ENCODE measurements at regions not wholly inside any gene's neighbourhood (a gene's known extent, or its start where the extent isn't known, plus 50 kb on each side); places are given as distances from the start of the nearest gene placed in this dataset.
"Not testable (repeated sequence)": the region's sequence is repeated elsewhere in the genome, so short reads cannot be mapped to it uniquely, and the experiment has no call there.

DNA sequence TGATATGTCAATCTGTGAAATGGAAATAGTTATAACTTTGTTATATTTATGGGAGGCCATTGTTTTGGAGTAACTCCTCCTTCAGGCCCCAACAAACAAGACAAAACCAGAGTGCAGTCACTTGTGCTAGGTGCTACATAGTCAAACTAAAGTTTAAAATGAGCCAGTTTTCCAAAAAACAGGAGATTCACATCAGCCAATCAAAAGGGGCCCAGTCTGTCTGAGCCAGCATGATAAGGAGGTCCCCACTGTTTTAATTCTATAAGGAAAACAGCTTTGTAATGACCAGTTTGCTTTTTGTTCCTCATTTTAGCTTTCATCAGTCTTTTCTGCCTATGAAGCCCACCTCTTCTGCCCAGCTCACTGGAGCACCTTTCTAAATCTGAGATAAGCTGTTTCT is 94.7 kb upstream of the SLC7A14 start:
- DNase-seq (ENCODE audit: low read depth, low spot score), result no peak
- TF ChIP-seq, protein P1, sequence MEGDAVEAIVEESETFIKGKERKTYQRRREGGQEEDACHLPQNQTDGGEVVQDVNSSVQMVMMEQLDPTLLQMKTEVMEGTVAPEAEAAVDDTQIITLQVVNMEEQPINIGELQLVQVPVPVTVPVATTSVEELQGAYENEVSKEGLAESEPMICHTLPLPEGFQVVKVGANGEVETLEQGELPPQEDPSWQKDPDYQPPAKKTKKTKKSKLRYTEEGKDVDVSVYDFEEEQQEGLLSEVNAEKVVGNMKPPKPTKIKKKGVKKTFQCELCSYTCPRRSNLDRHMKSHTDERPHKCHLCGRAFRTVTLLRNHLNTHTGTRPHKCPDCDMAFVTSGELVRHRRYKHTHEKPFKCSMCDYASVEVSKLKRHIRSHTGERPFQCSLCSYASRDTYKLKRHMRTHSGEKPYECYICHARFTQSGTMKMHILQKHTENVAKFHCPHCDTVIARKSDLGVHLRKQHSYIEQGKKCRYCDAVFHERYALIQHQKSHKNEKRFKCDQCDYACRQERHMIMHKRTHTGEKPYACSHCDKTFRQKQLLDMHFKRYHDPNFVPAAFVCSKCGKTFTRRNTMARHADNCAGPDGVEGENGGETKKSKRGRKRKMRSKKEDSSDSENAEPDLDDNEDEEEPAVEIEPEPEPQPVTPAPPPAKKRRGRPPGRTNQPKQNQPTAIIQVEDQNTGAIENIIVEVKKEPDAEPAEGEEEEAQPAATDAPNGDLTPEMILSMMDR (IDR thresholded peaks at IDR 0.05; ENCODE audit: low read depth, low read length), result no peak
- H3K4me3 ChIP-seq (ENCODE audit: low read depth, low read length), result no peak overlapping the region
- in situ Hi-C loops (cut with HindIII; ENCODE audit: low sequenced_read_pairs), result no loop called here

DNA sequence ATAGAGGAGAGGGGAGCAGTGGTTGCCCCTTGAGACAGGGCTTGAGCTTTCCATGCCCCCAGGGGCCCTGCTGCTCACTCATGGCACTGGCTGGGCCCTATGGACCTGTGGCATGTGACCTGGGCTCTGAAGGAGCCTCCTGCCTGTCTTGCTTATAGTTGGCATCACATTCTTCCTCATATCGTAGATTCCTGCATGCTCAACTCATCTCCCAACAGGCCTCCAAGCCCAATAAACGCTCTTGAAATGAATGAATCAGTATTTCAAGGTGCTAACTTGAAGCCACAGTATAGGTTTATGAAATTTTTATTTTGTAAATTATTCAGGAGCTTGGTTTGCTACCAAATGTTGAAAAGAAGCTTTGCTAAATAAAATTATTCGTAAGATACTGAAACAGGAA is 93.3 kb upstream of the SLC7A14 start:
- in situ Hi-C loops (cut with HindIII; ENCODE audit: low sequenced_read_pairs), result no loop called here
- H3K4me3 ChIP-seq (ENCODE audit: low read depth, low read length), result no peak overlapping the region
- no peak for DNase-seq (ENCODE audit: low read depth, low spot score)
- TF ChIP-seq, protein P1 (IDR thresholded peaks at IDR 0.05; ENCODE audit: low read depth, low read length), result no peak

DNA sequence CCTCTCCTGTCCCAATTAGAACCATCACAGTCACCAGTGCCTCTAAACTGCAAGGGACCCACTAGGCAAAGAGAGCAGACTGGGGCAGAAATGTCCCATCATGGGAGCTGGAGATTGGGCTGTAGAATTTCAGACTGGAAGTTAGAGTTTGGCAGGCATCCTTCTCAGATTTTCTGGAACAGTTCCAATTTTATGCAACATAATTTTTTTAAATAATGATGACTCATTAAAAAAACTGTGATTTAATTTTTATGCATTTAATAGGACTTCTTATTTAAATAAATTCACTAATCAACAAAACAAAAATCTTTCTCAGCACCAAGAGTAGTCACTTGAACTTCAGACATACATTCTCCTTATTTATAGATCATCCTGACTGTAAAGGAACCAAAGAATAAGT is 84.6 kb upstream of the SLC7A14 start:
- DNase-seq (ENCODE audit: low read depth, low spot score), result no peak
- no peak overlapping the region for H3K4me3 ChIP-seq (ENCODE audit: low read depth, low read length)
- TF ChIP-seq, protein P1 (IDR thresholded peaks at IDR 0.05; ENCODE audit: low read depth, low read length), result no peak
- in situ Hi-C loops (cut with HindIII; ENCODE audit: low sequenced_read_pairs), result no loop called here

DNA sequence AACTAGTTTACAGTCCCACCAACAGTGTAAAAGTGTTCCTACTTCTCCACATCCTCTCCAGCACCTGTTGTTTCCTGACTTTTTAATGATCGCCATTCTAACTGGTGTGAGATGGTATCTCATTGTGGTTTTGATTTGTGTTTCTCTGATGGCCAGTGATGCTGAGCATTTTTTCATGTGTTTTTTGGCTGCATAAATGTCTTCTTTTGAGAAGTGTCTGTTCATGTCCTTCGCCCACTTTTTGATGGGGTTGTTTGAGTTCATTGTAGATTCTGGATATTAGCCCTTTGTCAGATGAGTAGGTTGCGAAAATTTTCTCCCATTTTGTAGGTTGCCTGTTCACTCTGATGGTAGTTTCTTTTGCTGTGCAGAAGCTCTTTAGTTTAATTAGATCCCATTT is 77.1 kb upstream of the SLC7A14 start:
- DNase-seq (ENCODE audit: low read depth, low spot score); in situ Hi-C loops (cut with HindIII; ENCODE audit: low sequenced_read_pairs); H3K4me3 ChIP-seq (ENCODE audit: low read depth, low read length): not testable (repeated sequence)

DNA sequence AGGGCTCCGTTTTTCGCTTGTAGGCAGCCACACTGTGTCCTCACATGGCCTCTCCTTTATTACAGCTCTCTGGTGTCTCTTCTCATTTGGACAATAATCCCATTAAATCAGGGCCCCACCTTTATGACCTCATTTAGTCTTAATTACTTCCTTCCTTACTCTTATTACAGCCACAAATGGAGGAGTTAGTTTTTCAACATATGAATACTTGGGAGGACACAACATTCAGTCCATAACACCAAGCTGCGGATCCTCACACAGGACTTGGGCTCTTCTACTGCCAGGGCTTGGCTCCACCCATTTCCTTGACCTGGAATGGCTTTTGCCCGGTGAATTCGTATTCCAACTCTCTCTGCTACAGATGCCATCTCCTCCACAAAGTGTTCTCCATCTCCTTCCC is 74.3 kb upstream of the SLC7A14 start:
- TF ChIP-seq, protein P1 (IDR thresholded peaks at IDR 0.05; ENCODE audit: low read depth, low read length), result no peak
- in situ Hi-C loops (cut with HindIII; ENCODE audit: low sequenced_read_pairs), result no loop called here
- DNase-seq (ENCODE audit: low read depth, low spot score), result no peak

DNA sequence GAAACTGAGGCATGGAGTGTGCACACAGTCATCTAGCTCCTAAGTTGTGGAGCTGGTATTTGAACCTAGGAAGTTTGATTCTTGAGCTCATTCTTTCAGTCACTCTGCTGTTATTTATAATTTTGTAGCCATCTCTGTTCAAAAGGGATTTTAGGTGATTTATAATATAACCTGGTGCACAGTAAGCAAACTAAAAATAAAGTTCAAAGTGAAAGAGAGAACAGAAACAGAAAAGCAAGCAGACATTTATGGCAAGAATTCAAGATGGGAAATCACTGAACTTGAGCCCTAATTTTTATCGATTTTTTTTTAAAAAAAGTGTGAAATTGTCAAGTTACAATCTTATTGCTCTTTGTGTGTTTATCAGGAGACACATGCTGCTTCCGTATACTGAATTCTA is 71.4 kb upstream of the SLC7A14 start:
- no peak overlapping the region for H3K4me3 ChIP-seq (ENCODE audit: low read depth, low read length)
- TF ChIP-seq, protein P1 (IDR thresholded peaks at IDR 0.05; ENCODE audit: low read depth, low read length), result no peak
- DNase-seq (ENCODE audit: low read depth, low spot score), result no peak
- in situ Hi-C loops (cut with HindIII; ENCODE audit: low sequenced_read_pairs), result no loop called here

More for the DNA sequence above, 74.3 kb upstream of the SLC7A14 start:
- H3K4me3 ChIP-seq (ENCODE audit: low read depth, low read length), result no peak overlapping the region

DNA sequence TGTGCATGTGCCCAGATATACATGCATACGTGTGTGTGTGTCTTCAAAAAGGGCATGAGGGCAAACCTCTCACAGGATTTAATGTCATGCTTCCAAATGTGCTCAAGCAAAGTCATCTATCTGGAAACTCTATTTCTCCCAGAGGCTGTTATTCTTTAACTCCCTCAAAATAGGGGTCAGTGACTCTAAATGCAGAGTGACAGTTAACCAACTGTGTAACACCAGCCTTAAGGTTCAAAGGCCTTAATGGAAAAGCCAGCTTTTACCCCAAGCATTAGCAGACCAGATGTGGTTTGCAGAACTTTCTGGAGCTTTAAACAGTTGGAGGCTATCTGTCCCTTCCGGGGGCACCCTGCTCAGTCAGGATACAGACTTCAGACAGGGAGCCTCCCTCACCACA is 70.4 kb upstream of the SLC7A14 start:
- DNase-seq (ENCODE audit: low read depth, low spot score), result no peak
- in situ Hi-C loops (cut with HindIII; ENCODE audit: low sequenced_read_pairs), result no loop called here
- H3K4me3 ChIP-seq (ENCODE audit: low read depth, low read length), result no peak overlapping the region
- TF ChIP-seq, protein P1 (IDR thresholded peaks at IDR 0.05; ENCODE audit: low read depth, low read length), result no peak

Measured in astrocyte of the spinal cord (primary cell).